ENCODE measurements at regions not wholly inside any gene's neighbourhood (a gene's known extent, or its start where the extent isn't known, plus 50 kb on each side); places are given as distances from the start of the nearest gene placed in this dataset.

DNA sequence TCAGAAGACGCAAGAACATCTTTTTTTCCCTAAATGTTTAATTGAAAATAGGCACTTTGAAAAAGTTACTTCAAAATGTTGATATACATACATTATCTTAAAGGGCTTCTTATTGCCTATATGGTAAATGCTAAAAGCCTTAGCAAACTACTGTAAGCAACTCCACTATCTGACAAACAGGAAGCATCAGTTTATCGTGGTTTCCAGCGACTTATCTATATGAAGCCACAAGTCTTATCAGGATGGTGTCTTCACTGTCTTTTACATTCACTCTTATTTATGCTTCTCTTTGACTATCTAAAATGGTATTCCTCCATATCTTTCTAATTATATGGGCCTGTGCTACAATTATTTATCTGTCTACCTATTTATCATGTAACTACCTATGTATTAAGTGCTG, 2091.9 kb downstream of the LRRC4C start:
- no peak overlapping the region for H2AFZ ChIP-seq (ENCODE audit: control insufficient read depth, low read depth, low read length)
- H3K27me3 ChIP-seq (replicated peaks in 1 of 2; ENCODE audit: control insufficient read depth in 2 of 2, insufficient read depth in 2 of 2, low read length in 1 of 2): no peaks in the 10 kb centered on the region
- H3K36me3 ChIP-seq (ENCODE audit: control insufficient read depth in 2 of 2, insufficient read depth in 2 of 2, low read length in 1 of 2): no peaks in the 10 kb centered on the region
- H3K4me2 ChIP-seq (ENCODE audit: control insufficient read depth, insufficient read depth): no peak overlapping the region
- ChIA-PET POLR2A (no interaction called here), SMC1A (ENCODE audit: uncharacterized antibody, unreplicated experiment) (no interaction called here), CTCF (no interaction called here), RAD21 (ENCODE audit: unreplicated experiment) (no interaction called here)
- no TSS peak for BruUV-seq (replicated peaks)
- no peak for FAIRE-seq
- H4K20me1 ChIP-seq (ENCODE audit: control insufficient read depth, insufficient read depth): no peaks in the 10 kb centered on the region
- H3K4me1 ChIP-seq (ENCODE audit: control insufficient read depth, insufficient read depth, low read length): no peaks in the 10 kb centered on the region
- no peak overlapping the region for H3K27ac ChIP-seq (ENCODE audit: control insufficient read depth, insufficient read depth)
- intact Hi-C loops (cut with micrococcal nuclease; ENCODE audit: unreplicated experiment) (no loop called here), in situ Hi-C loops (cut with MboI) (no loop called here)
- H3K9ac ChIP-seq (ENCODE audit: control insufficient read depth, insufficient read depth, low read length): no peak overlapping the region
- no peaks in the 10 kb centered on the region for H3K9me3 ChIP-seq (replicated peaks; ENCODE audit: control insufficient read depth, insufficient read depth, low read length)
- no peak overlapping the region for H3K4me3 ChIP-seq
- DNase-seq (ENCODE audit: low read depth, low spot score): no peak
- 70% methylated on average over 3 of the region's 3 CpGs for WGBS (ENCODE audit: insufficient coverage, insufficient replicate concordance, low lambda C conversion rate, missing lambda C conversion rate)
- TF ChIP-seq KDM1A (IDR thresholded peaks at IDR 0.05; ENCODE audit: borderline replicate concordance) (no peak), ASH2L (IDR thresholded peaks at IDR 0.05; ENCODE audit: borderline replicate concordance, low read depth) (no peak)
- TF ChIP-seq, protein P1, sequence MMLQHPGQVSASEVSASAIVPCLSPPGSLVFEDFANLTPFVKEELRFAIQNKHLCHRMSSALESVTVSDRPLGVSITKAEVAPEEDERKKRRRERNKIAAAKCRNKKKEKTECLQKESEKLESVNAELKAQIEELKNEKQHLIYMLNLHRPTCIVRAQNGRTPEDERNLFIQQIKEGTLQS (IDR thresholded peaks at IDR 0.05; ENCODE audit: borderline replicate concordance, extremely low read depth, low read depth, low read length): no peak
- no peaks in the 10 kb centered on the region for H3K79me2 ChIP-seq (ENCODE audit: control insufficient read depth, insufficient read depth, low read length)
- ATAC-seq: no peak

DNA sequence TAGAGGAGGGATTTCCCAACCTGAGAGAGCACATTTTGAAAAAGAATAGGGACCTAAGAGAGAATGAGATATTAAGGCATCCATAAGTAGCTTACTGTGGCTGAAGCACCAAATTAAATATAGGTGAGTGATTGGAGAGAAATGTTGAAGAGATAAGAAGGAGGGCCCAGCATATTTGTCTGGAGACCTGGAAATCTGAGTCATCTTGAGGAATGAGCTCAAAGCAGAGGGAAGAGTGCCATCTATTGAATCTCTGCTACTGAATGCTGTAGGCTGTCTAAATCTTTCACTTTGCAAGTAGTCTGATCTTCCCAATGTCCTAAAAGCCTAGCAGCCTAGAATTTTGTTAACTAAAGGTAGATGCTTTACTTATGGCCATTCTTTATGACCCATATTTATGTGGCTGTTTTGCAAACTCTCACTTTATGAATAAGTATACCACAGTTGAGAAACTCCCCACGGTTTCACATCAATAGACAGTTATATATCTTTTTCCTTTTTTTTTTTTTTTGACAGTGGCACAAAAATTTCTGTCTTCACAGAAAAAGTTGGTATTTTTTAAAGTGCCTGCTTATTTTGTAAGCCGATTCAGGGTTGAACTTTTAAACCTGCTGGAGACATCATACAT, 2093.5 kb downstream of the LRRC4C start:
- Histone ChIP-seq H2AFZ (ENCODE audit: control insufficient read depth, low read depth, low read length) (no peak overlapping the region), H3K4me3 (no peak overlapping the region), H3K27me3 (replicated peaks in 1 of 2; ENCODE audit: control insufficient read depth in 2 of 2, insufficient read depth in 2 of 2, low read length in 1 of 2) (no peaks in the 10 kb centered on the region), H4K20me1 (ENCODE audit: control insufficient read depth, insufficient read depth) (no peaks in the 10 kb centered on the region), H3K27ac (ENCODE audit: control insufficient read depth, insufficient read depth) (no peak overlapping the region), H3K79me2 (ENCODE audit: control insufficient read depth, insufficient read depth, low read length) (no peaks in the 10 kb centered on the region), H3K36me3 (ENCODE audit: control insufficient read depth in 2 of 2, insufficient read depth in 2 of 2, low read length in 1 of 2) (no peaks in the 10 kb centered on the region), H3K4me1 (ENCODE audit: control insufficient read depth, insufficient read depth, low read length) (no peaks in the 10 kb centered on the region), H3K9me3 (replicated peaks; ENCODE audit: control insufficient read depth, insufficient read depth, low read length) (no peaks in the 10 kb centered on the region), H3K4me2 (ENCODE audit: control insufficient read depth, insufficient read depth) (no peak overlapping the region), H3K9ac (ENCODE audit: control insufficient read depth, insufficient read depth, low read length) (no peak overlapping the region)
- ChIA-PET RAD21 (ENCODE audit: unreplicated experiment) (no interaction called here), SMC1A (ENCODE audit: uncharacterized antibody, unreplicated experiment) (no interaction called here), CTCF (interaction anchor here (0.6 to 2.0 kb wide), 4 partner anchors 9 to 742 kb away, joined by 3 to 6 read pairs (median 4); no protein-coding TSS in a partner anchor), POLR2A (no interaction called here)
- no peak for TF ChIP-seq SIN3A (IDR thresholded peaks at IDR 0.05; ENCODE audit: low read depth, low read length)
- TF ChIP-seq ZSCAN29 (IDR thresholded peaks at IDR 0.05): no peak
- TF ChIP-seq POLR2AphosphoS5 (IDR thresholded peaks at IDR 0.05; ENCODE audit: low read length): no peak
- TF ChIP-seq, protein P2, sequence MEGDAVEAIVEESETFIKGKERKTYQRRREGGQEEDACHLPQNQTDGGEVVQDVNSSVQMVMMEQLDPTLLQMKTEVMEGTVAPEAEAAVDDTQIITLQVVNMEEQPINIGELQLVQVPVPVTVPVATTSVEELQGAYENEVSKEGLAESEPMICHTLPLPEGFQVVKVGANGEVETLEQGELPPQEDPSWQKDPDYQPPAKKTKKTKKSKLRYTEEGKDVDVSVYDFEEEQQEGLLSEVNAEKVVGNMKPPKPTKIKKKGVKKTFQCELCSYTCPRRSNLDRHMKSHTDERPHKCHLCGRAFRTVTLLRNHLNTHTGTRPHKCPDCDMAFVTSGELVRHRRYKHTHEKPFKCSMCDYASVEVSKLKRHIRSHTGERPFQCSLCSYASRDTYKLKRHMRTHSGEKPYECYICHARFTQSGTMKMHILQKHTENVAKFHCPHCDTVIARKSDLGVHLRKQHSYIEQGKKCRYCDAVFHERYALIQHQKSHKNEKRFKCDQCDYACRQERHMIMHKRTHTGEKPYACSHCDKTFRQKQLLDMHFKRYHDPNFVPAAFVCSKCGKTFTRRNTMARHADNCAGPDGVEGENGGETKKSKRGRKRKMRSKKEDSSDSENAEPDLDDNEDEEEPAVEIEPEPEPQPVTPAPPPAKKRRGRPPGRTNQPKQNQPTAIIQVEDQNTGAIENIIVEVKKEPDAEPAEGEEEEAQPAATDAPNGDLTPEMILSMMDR (IDR thresholded peaks at IDR 0.05 in 2 of 3, conservative IDR thresholded peaks at IDR 0.05 in 1 of 3; ENCODE audit: control insufficient read depth in 2 of 3, extremely low read depth in 1 of 3, insufficient read depth in 1 of 3, low read depth in 3 of 3, low read length in 3 of 3): peak in 1 of 3 experiments; percentile 10; a peak in 1 of 6 replicates
- ATAC-seq (no peak), FAIRE-seq (no peak), DNase-seq (ENCODE audit: low read depth, low spot score) (no peak)
- intact Hi-C loops (cut with micrococcal nuclease; ENCODE audit: unreplicated experiment): no loop called here
- in situ Hi-C loops (cut with MboI): no loop called here
- BruUV-seq (replicated peaks): no TSS peak
- 4% methylated on average over 2 of the region's 2 CpGs for WGBS (ENCODE audit: insufficient coverage, insufficient replicate concordance, low lambda C conversion rate, missing lambda C conversion rate)

All from GM12878 (cell line).